ENCODE measurements at regions not wholly inside any gene's neighbourhood (a gene's known extent, or its start where the extent isn't known, plus 50 kb on each side); places are given as distances from the start of the nearest gene placed in this dataset.

GRCh38 chr6:48486373-48486772 lies 375.4 kb upstream of the PTCHD4 start:
- Mint-ChIP-seq H3K4me3 (no peak overlapping the region), H3K27me3 (no peaks in the 10 kb centered on the region), H3K36me3 (ENCODE audit: low read depth) (no peaks in the 10 kb centered on the region), H3K4me1 (ENCODE audit: low read depth) (no peaks in the 10 kb centered on the region), H3K27ac (no peak overlapping the region), H3K9me3 (peaks cover 4% of the 10 kb centered on the region)
- TF ChIP-seq, protein P1, sequence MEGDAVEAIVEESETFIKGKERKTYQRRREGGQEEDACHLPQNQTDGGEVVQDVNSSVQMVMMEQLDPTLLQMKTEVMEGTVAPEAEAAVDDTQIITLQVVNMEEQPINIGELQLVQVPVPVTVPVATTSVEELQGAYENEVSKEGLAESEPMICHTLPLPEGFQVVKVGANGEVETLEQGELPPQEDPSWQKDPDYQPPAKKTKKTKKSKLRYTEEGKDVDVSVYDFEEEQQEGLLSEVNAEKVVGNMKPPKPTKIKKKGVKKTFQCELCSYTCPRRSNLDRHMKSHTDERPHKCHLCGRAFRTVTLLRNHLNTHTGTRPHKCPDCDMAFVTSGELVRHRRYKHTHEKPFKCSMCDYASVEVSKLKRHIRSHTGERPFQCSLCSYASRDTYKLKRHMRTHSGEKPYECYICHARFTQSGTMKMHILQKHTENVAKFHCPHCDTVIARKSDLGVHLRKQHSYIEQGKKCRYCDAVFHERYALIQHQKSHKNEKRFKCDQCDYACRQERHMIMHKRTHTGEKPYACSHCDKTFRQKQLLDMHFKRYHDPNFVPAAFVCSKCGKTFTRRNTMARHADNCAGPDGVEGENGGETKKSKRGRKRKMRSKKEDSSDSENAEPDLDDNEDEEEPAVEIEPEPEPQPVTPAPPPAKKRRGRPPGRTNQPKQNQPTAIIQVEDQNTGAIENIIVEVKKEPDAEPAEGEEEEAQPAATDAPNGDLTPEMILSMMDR (IDR thresholded peaks at IDR 0.05), result no peak
- intact Hi-C loops (cut with micrococcal nuclease), result no loop called here
- ATAC-seq (no peak), DNase-seq (no peak)
- CTCF ChIA-PET, result no interaction called here
- POLR2A ChIA-PET, result no interaction called here

- H3K27ac Mint-ChIP-seq, result no peak overlapping the region
- peaks cover 3% of the 10 kb centered on the region for H3K9me3 Mint-ChIP-seq
- no peaks in the 10 kb centered on the region for H3K27me3 Mint-ChIP-seq
- no peaks in the 10 kb centered on the region for H3K36me3 Mint-ChIP-seq (ENCODE audit: low read depth)
- DNase-seq (no peak), ATAC-seq (no peak)
- ChIA-PET CTCF (no interaction called here), POLR2A (no interaction called here)
- no peak overlapping the region for H3K4me3 Mint-ChIP-seq
- intact Hi-C loops (cut with micrococcal nuclease), result no loop called here
- H3K4me1 Mint-ChIP-seq (ENCODE audit: low read depth), result no peaks in the 10 kb centered on the region
- TF ChIP-seq, protein P1 (IDR thresholded peaks at IDR 0.05), result no peak
Observed at GRCh38 chr6:48476257-48476656, 365.3 kb upstream of the PTCHD4 start.

DNA sequence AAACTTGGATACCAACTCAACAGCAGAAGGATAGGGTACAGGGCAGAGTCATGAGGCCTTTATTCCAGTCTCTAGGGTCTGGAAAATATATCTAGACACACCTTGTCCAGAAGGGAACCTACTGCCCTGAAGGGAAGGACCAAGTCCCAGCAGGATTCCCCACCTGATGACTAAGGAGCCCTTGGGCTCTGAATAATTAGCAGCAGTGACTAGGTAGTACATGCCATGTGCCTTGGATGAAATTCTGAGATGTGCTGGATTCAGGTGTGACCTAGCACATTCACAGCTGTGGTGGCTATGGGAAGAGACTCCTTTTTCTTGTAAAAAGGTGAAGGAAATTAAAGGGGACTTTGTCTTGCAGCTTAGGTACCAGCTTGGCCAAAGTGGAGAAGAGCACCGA lies 364.3 kb upstream of the PTCHD4 start:
- TF ChIP-seq, protein P1 (IDR thresholded peaks at IDR 0.05), result no peak
- no peak overlapping the region for H3K27ac Mint-ChIP-seq
- no peaks in the 10 kb centered on the region for H3K27me3 Mint-ChIP-seq
- no peaks in the 10 kb centered on the region for H3K4me1 Mint-ChIP-seq (ENCODE audit: low read depth)
- intact Hi-C loops (cut with micrococcal nuclease), result no loop called here
- no peak overlapping the region for H3K4me3 Mint-ChIP-seq
- peaks cover 6% of the 10 kb centered on the region for H3K9me3 Mint-ChIP-seq
- H3K36me3 Mint-ChIP-seq (ENCODE audit: low read depth), result no peaks in the 10 kb centered on the region
- POLR2A ChIA-PET, result no interaction called here
- ATAC-seq (no peak), DNase-seq (no peak)
- CTCF ChIA-PET, result no interaction called here

- peaks cover 6% of the 10 kb centered on the region for H3K9me3 Mint-ChIP-seq
- DNase-seq (no peak), ATAC-seq (no peak)
- no peaks in the 10 kb centered on the region for H3K36me3 Mint-ChIP-seq (ENCODE audit: low read depth)
- POLR2A ChIA-PET, result no interaction called here
- no peak overlapping the region for H3K27ac Mint-ChIP-seq
- no peaks in the 10 kb centered on the region for H3K4me1 Mint-ChIP-seq (ENCODE audit: low read depth)
- CTCF ChIA-PET, result no interaction called here
- H3K27me3 Mint-ChIP-seq, result no peaks in the 10 kb centered on the region
- TF ChIP-seq, protein P1 (IDR thresholded peaks at IDR 0.05), result no peak
- intact Hi-C loops (cut with micrococcal nuclease), result no loop called here
- no peak overlapping the region for H3K4me3 Mint-ChIP-seq
Observed at GRCh38 chr6:48474830-48475229, 363.8 kb upstream of the PTCHD4 start.

DNA sequence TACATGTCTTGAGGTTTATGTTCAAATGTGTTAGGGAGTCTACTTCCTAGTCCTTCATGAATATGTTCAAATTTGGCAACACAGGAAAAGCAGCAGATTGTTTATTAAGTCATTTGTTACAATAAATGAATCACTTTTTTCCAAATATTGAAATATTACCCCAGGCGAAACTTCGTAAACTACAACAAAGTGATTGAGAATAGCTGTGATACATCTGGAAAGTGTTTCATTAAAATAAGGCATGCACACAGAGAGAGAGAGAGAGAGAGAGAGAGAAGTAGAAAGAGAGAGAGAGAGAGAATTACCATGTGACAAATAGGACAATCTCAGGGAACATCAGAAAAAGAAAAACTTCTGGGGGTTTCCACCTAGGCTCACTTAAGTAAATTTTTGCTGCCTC lies 363.1 kb upstream of the PTCHD4 start:
- Mint-ChIP-seq H3K27ac (no peak overlapping the region), H3K27me3 (no peaks in the 10 kb centered on the region), H3K9me3 (peaks cover 6% of the 10 kb centered on the region), H3K4me1 (ENCODE audit: low read depth) (no peaks in the 10 kb centered on the region), H3K36me3 (ENCODE audit: low read depth) (no peaks in the 10 kb centered on the region), H3K4me3 (no peak overlapping the region)
- intact Hi-C loops (cut with micrococcal nuclease), result no loop called here
- DNase-seq (no peak), ATAC-seq (no peak)
- ChIA-PET POLR2A (no interaction called here), CTCF (no interaction called here)
- TF ChIP-seq, protein P1 (IDR thresholded peaks at IDR 0.05), result no peak
